A549 (cell line): ENCODE measurements at regions not wholly inside any gene's neighbourhood (a gene's known extent, or its start where the extent isn't known, plus 50 kb on each side); places are given as distances from the start of the nearest gene placed in this dataset.

Source experiments
- ATAC-seq, 2 experiments: fragments of 200-7000 bp in 1 of 2; fragments of >200 bp in 1 of 2; cut with Nextera tagmentation in 1 of 2; cut with Tn5 transposase in 1 of 2; 3 replicates each; pipeline versions ENCODE4 v1.8.0 to v1.9.1; 2018 to 2020; ENCODE audit warnings: mild to moderate bottlenecking in 1 of 2, moderate library complexity in 1 of 2
- CTCF ChIA-PET: fragments of 300-600 bp; sonication (Branson Sonifier 250); formaldehyde crosslinking; extraction: SDS; loops from one replicate; lab custom pipeline; 2021; ENCODE audit warnings: antibody characterized with exemption, inconsistent platforms; lab: Yijun Ruan, JAX
- POLR2A ChIA-PET: fragments of 350-600 bp; formaldehyde crosslinking; extraction: SDS; loops from one replicate; lab custom pipeline; 2021; ENCODE audit warnings: antibody characterized with exemption, inconsistent platforms; lab: Yijun Ruan, JAX
- DNase-seq, 2 experiments: peaks; one replicate each; pipeline versions ENCODE4 v3.0.0 to v3.0.0-alpha.2; 2011 to 2016; ENCODE audit warnings: low read depth in 1 of 2, low spot score in 1 of 2
- FAIRE-seq: peaks from 2 replicates; lab custom pipeline; 2011; peaks lifted over from hg19 to GRCh38; lab: Jason Lieb, UNC
- H3K27ac ChIP-seq, 2 experiments: fragments of >200 bp; sonication (Bioruptor Twin); formaldehyde crosslinking; 3 replicates each; pipeline ENCODE4 v1.5.1; 2016 to 2017
- H3K4me1 ChIP-seq: fragments of >200 bp; sonication (Bioruptor Twin); formaldehyde crosslinking; 3 replicates; pipeline ENCODE4 v1.6.1; 2016
- H3K4me2 ChIP-seq: fragments of >200 bp; sonication (Bioruptor Twin); formaldehyde crosslinking; 3 replicates; pipeline ENCODE4 v1.6.1; 2016
- H3K4me3 ChIP-seq: fragments of >200 bp; sonication (Bioruptor Twin); formaldehyde crosslinking; 3 replicates; pipeline ENCODE4 v1.5.1; 2016
- H3K9me3 ChIP-seq: fragments of >200 bp; sonication (Bioruptor Twin); formaldehyde crosslinking; 3 replicates; pipeline ENCODE4 v1.6.1; 2016
- ATOH8 ChIP-seq: fragments of 250-450 bp; sonication (Bioruptor Pico); IDR thresholded peaks from 2 replicates; pipeline ENCODE4 v1.5.0; 2020; ENCODE audit warnings: low read depth, mild to moderate bottlenecking, moderate library complexity
- CBX8 ChIP-seq: fragments of 200-600 bp; sonication (generic); IDR thresholded peaks from 2 replicates; pipeline ENCODE4 v1.6.1; 2016
- CEBPB ChIP-seq, 2 experiments: fragments of >200 bp in 1 of 2; sonication (Bioruptor Twin) in 1 of 2; formaldehyde crosslinking in 1 of 2; IDR thresholded peaks; 2 replicates each; pipeline ENCODE4 v1.6.1; 2012 to 2016
- CHD2 ChIP-seq: fragments of 150-350 bp; IDR thresholded peaks from 2 replicates; pipeline ENCODE4 v1.6.1; 2014; ENCODE audit warnings: low read length; ENCODE audit not compliant: partially characterized antibody
- CTCF ChIP-seq: fragments of >200 bp; sonication (Bioruptor Twin); formaldehyde crosslinking; IDR thresholded peaks from 3 replicates; pipeline ENCODE4 v1.5.1; 2016
- EHF ChIP-seq: fragments of 250-450 bp; sonication (Bioruptor Pico); IDR thresholded peaks from 2 replicates; pipeline ENCODE4 v1.5.0; 2020; ENCODE audit warnings: mild to moderate bottlenecking
- ELK1 ChIP-seq: fragments of 150-350 bp; IDR thresholded peaks from 2 replicates; pipeline ENCODE4 v1.6.1; 2014; ENCODE audit warnings: low read depth, mild to moderate bottlenecking, low read length
- EP300 ChIP-seq, 2 experiments: fragments of >200 bp; sonication (Bioruptor Twin); formaldehyde crosslinking; IDR thresholded peaks; 2 replicates in 1 of 2; 3 replicates in 1 of 2; pipeline ENCODE4 v1.6.1; 2016 to 2017
- ESRRA ChIP-seq: fragments of 150-350 bp; IDR thresholded peaks from 2 replicates; pipeline ENCODE4 v1.6.1; 2014; ENCODE audit warnings: mild to moderate bottlenecking, low read length, borderline replicate concordance
- FOSL2 ChIP-seq, 2 experiments: fragments of 450-650 bp in 1 of 2; fragments of >200 bp in 1 of 2; sonication (Bioruptor Twin) in 1 of 2; formaldehyde crosslinking; IDR thresholded peaks; 2 replicates each; pipeline versions ENCODE4 v1.5.0 to v1.6.1; 2016 to 2020; ENCODE audit warnings: mild to moderate bottlenecking in 1 of 2, moderate library complexity in 1 of 2
- HOXB13 ChIP-seq: fragments of 250-450 bp; sonication (Bioruptor Pico); IDR thresholded peaks from 2 replicates; pipeline ENCODE4 v1.5.0; 2020; ENCODE audit warnings: low read depth, mild to moderate bottlenecking, moderate library complexity
- JUNB ChIP-seq: fragments of >200 bp; sonication (Bioruptor Twin); formaldehyde crosslinking; IDR thresholded peaks from 2 replicates; pipeline ENCODE4 v1.6.1; 2016
- KDM1A ChIP-seq: fragments of 200-600 bp; sonication (generic); IDR thresholded peaks from 2 replicates; pipeline ENCODE4 v1.6.1; 2016; ENCODE audit warnings: low read depth, mild to moderate bottlenecking
- MAX ChIP-seq: IDR thresholded peaks from 2 replicates; pipeline ENCODE4 v1.6.1; 2012
- NFE2L2 ChIP-seq: fragments of 150-350 bp; conservative IDR thresholded peaks from 2 replicates; pipeline ENCODE4 v1.6.1; 2014; ENCODE audit warnings: low read length
- POLR2A ChIP-seq: IDR thresholded peaks from 2 replicates; pipeline ENCODE4 v1.6.1; 2012; ENCODE audit warnings: mild to moderate bottlenecking, low read length
- REST ChIP-seq: fragments of 200-600 bp; sonication (generic); IDR thresholded peaks from 2 replicates; pipeline ENCODE4 v1.6.1; 2016; ENCODE audit warnings: antibody characterized with exemption, mild to moderate bottlenecking, moderate library complexity
- SREBF2 ChIP-seq: fragments of 450-650 bp; IDR thresholded peaks from 2 replicates; pipeline ENCODE4 v1.6.1; 2014; ENCODE audit warnings: mild to moderate bottlenecking, moderate library complexity
- TP53 ChIP-seq: fragments of 250-450 bp; sonication (Bioruptor Pico); IDR thresholded peaks from 2 replicates; pipeline ENCODE4 v1.5.0; 2021; ENCODE audit warnings: mild to moderate bottlenecking, moderate library complexity
- ZSCAN20 ChIP-seq: fragments of 250-450 bp; sonication (Bioruptor Pico); IDR thresholded peaks from 2 replicates; pipeline ENCODE4 v1.8.0; 2022; ENCODE audit warnings: mild to moderate bottlenecking, moderate library complexity
- WGBS: methylation state at CpG from one replicate; pipeline ENCODE4 v1.1.6; 2017; ENCODE audit errors: missing lambda C conversion rate; 5-methylcytosine and 5-hydroxymethylcytosine counted together

- DNase-seq, result no peak
- Histone ChIP-seq H3K4me2 (no peak overlapping the region; the same call in 2 of the 3 replicates), H3K27ac (peak overlapping the region; percentile 79 to 82; a peak in 5 of 6 replicates), H3K4me3 (no peak overlapping the region), H3K4me1 (peaks cover 48% of the 10 kb centered on the region), H3K9me3 (no peaks in the 10 kb centered on the region)
- ATAC-seq, result no peak
- WGBS, result 93% methylated on average over 13 of the region's 13 CpGs
- CTCF ChIA-PET, result no interaction called here
- POLR2A ChIA-PET, result no interaction called here
- TF ChIP-seq HOXB13 (no peak), EHF (CRISPR knock-in tag) (no peak), FOSL2 (IDR thresholded peaks at IDR 0.05) (no peak), FOSL2 (CRISPR knock-in tag; IDR thresholded peaks at IDR 0.05) (no peak), JUNB (no peak), CTCF (no peak), EP300 (IDR thresholded peaks at IDR 0.05) (no peak), NFE2L2 (no peak), ESRRA (no peak), CHD2 (no peak), POLR2A (no peak), MAX (no peak), SREBF2 (no peak), TP53 (CRISPR knock-in tag) (no peak), REST (no peak), ELK1 (no peak), CEBPB (IDR thresholded peaks at IDR 0.05) (no peak), ATOH8 (CRISPR knock-in tag) (no peak), KDM1A (no peak), CBX8 (no peak), ZSCAN20 (CRISPR knock-in tag) (no peak)
- FAIRE-seq, result no peak
Observed at GRCh38 chr6:47133230-47134000, 91.3 kb upstream of the ADGRF1 start.
